ENCODE measurements at regions not wholly inside any gene's neighbourhood (a gene's known extent, or its start where the extent isn't known, plus 50 kb on each side); places are given as distances from the start of the nearest gene placed in this dataset.

GRCh38 chr12:131418121-131418520 is 292.8 kb upstream of the SFSWAP start:
- TF ChIP-seq CTCF (IDR thresholded peaks at IDR 0.05; ENCODE audit: poor library complexity) (no peak), EZH2phosphoT487 (IDR thresholded peaks at IDR 0.05; ENCODE audit: low read depth, severe bottlenecking, unreplicated experiment) (no peak)
